ENCODE measurements at regions not wholly inside any gene's neighbourhood (a gene's known extent, or its start where the extent isn't known, plus 50 kb on each side); places are given as distances from the start of the nearest gene placed in this dataset.

DNA sequence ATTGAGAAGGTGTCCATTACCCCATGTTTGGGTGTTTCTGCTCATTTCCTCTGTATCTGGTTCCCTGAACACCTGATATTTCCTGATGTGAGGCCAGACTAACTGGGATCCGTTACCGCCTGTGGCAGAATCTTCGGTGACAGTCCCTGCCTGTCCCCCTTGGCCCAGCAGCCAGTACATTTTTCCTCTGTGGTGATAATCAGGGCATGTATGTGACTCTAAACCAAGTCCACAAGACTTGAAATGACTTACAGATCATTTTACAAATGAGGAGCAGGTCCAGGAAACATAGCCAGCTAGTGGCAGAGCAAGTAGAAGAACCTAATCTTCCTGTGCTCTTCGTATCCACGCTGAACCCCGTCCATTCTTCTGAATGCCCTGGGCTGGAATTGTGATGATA lies 143.5 kb upstream of the IPO9 start:
- DNase-seq (ENCODE audit: low read depth in 2 of 2) = no peak

- no peak for DNase-seq (ENCODE audit: low read depth in 2 of 2)
Measured at GRCh38 chr1:201686714-201687455, 142.1 kb upstream of the IPO9 start.

DNA sequence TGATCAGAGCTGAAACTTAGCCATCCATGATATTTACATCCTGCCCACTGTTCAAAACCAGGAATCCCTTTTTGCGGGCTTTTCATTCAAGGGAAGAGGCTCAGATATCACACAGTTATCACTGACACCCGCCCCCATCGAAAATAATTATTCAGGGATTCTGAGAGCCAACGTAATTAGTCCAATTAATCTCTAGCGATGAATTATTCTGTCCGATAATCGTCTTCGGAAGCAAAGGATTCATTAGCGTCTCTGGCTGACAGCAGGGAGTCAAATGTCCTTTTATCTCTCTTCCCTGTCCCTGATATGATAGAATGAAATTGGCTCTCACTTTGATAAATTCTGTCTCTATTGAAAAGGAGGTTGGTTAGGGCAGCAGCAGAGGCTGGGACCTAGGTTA lies 140.4 kb upstream of the IPO9 start:
- DNase-seq (ENCODE audit: low read depth in 2 of 2) = no peak

DNA sequence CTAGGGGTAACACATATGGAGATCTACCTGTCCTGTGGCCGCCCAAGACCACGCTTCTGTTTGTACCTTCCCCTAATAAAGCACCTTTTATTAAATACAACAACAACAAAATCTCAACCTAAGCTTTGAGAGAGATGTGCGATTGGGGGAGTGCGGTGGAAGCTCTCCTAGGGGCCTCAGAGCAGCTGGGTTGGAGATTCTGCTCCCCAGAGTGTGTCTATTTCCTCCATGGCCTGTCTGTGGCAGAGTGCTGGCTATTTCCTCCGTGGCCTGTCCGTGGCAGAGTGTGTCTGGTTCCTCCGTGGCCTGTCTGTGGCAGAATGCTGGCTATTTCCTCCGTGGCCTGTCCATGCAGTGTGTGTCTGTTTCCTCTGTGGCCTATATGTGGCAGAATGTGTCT lies 139.3 kb upstream of the IPO9 start:
- DNase-seq (ENCODE audit: low read depth in 2 of 2) = no peak

DNA sequence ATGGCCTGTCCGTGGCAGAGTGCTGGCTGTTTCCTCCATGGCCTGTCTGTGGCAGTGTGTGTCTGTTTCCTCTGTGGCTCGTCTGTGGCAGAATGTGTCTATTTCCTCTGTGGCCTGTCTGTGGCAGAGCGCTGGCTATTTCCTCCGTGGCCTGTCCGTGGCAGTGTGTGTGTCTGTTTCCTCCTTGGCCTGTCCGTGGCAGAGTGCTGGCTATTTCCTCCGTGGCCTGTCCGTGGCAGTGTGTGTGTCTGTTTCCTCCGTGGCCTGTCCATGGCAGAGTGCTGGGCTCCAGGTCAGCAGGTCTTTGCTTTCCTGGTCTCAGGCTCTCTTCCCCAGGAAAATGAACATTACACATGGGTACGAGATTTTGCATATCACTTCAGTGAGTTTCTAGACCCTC lies 138.4 kb upstream of the IPO9 start:
- DNase-seq (ENCODE audit: low read depth in 2 of 2) = no peak

DNA sequence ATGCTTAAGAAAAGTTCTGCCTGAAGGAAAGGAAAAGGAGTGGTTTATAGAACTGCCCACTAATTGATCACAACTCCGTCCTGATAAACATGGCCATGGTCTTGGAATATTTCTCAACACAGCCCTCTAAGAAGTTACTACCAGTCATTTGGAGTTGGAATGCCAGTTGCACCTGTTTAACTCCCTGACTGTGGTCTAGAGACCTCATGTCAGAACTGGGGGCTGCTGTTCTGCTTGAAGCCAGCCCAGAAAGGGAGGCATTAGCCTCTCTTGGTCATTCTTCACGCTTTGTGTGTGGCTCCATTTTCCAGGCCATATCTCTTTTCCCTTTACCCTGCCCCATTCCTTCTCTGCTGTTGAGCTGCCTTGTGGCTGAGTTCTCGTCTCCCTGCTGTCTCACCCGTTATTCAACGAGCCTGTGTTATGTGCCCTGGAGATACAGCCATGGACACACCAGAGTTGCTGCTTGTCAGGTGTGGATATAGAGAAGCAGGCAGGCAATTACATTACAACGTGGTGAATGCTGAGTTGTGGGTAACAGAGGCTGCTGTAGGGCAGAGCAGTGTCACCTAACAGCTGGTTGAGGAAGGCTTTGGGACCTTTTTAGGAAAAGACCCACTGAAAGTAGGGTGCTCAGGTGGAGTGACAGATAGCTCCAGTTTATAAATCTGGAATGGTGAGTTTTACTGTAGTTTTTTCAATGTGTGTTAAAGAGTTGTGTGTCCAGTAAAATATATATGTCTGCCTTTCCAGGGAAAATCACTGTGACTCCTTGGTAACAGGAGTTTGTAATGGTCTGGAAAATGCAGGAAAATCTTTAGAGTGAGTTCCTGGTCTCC lies 137.0 kb upstream of the IPO9 start:
- DNase-seq (ENCODE audit: low read depth in 2 of 2) = no peak

DNA sequence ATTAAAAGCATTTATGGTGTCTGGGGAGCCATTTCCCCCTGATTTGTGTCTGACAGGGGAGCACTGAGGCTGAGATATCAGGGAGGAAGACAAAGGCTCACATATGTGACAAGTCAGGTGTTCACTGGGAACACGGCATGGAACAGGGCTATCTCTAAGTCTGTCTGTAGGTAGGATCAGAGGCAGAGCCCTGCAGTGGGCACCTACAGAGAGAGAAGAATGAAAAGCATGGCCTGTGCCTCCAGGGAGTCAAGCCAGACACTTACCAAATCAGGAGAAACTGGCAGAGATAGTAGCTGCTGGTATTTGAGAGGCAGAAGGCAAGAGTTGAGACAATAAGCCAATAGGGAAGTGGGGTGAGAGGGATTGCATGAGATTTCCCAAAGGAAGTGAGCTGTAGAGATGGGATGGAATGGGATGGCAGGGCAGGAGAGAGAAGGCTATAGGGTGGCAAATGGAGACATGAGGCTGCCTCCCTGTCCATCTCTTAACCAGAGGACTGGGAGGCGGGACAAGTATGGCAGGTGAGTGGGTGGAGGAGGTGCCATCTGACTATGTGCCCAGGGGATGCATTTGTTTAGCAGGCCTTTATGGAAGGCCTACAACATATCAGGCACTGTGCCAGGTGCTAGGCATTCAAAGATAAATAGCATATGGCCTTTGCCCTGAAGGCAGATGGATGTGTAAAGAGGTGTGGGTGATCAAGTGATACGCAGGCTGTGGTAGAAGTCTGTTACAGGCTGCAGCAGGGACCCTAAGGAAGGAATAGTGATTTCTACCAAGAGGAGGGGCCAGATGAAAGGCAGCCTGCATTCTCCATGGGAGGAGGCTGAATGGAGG lies 136.2 kb upstream of the IPO9 start:
- DNase-seq (ENCODE audit: low read depth in 2 of 2) = no peak

DNA sequence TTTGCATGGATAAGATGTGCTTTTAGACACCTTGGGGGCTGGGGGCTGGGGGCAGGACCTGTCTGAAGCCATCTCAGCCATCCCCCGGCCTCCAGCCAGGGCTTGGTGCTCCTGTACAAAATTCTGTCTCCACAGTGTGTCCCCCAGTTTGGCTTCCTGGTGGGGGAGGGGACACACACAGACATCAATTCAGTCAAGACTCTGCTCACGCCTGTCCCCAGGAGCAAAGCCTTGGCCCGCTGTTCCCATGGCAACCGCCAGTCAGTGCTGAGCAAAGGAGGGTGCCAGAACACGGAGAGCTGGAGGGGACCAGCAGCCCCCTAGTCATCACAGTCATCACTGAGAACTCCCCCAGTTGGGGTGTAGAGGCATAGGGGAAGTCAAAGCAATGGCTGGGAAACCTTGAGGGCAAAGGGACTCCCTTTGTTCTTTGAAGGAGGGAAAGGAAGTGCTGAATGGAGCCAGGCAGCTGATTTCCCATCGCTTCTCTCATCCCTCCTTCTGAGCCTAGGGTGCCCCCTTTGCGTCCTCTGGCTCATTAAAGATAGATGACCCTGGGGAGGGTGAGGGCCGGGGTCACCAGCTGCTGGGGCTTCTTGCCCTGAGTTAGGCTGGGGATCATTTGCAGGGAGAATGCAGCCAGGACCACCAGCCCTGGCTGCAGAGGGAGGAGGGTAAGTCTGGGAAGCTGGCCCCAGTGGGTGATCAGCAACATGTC lies 134.9 kb upstream of the IPO9 start:
- DNase-seq (ENCODE audit: low read depth in 2 of 2) = no peak

DNA sequence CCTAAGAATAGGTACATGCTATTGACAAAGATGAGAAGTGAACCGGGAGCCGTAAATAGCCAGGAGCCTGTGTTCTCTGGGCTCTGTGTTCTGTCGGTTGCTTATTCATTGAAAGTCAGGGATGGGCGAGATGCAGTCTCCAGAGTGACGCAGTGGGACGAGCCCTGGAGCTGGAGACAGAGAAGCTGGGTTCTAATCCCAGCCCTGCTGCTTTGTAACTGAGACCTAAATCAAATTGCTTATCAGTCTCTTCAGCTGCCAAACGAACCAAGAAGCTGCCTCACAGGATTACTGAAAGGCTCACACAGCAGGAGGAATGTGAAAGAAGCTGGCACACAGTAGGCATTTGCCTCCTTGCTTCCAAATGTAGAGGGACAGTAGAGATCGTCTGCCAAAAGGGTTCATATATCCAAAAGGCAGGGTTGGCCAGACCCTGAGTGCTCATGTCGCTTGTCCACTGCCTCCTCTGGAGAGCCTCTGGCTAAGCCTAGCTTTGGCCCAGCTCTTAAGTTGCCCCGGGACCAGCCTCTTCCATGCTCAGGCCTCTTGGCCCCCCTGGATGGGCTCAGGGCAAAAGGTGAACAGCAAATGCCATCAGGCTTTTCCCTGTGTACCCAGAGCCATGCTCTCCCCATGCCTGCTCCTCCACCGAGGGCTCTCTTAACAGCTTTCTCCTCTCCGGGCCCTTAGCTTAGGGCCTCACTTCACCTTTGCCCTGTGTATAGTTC lies 134.2 kb upstream of the IPO9 start:
- no peak for DNase-seq (ENCODE audit: low read depth in 2 of 2)

DNA sequence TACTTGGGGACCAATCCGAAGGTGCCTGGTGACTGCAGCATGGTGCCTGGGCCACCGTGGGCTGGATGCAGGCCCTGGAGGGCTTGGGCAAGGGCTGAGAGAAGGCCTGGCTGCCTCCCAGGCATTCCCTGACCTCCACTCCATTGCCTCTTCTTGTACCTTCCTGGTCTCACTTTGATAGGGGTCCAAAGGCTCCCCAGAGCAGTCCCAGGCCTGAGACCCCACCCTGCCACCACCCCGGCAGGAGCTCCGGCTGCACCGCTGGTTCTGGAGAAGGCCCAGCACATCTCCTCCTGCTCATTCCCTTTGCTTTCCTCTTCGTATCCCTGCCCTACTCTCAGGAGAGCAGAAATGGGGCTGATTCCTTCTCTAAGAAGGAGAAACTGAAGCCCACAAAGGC lies 133.3 kb upstream of the IPO9 start:
- DNase-seq (ENCODE audit: low read depth in 2 of 2) = no peak

- no peak for DNase-seq (ENCODE audit: low read depth in 2 of 2)
Measured at GRCh38 chr1:201696217-201696761, 132.7 kb upstream of the IPO9 start.

GRCh38 chr1:201697174-201697573 lies 131.8 kb upstream of the IPO9 start:
- DNase-seq (ENCODE audit: low read depth in 2 of 2) = no peak

DNA sequence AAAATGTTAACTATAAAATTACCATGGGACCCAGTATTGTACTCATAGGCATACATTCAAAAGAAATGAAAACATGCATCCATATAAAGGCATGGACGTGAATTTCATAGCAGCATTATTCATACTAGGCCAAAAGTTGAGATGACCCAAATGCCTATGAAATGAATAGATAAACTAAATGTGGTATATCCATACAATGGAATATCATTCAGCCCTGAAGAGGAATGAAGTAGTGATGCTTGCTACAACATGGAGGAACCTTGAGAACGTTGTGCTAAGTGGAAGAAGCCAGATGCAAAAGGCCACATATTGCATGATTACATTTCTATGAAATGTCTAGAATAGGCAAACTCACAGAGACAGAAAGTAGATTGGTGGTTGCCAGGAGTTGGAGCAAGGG lies 127.1 kb upstream of the IPO9 start:
- no peak for DNase-seq (ENCODE audit: low read depth in 2 of 2)

GRCh38 chr1:201702936-201703335 lies 126.0 kb upstream of the IPO9 start:
- DNase-seq (ENCODE audit: low read depth in 2 of 2) = no peak

GRCh38 chr1:201703621-201704438 lies 125.1 kb upstream of the IPO9 start:
- DNase-seq (ENCODE audit: low read depth in 2 of 2) = peak; percentile 69 to 75

GRCh38 chr1:201704439-201704792 lies 124.5 kb upstream of the IPO9 start:
- DNase-seq (ENCODE audit: low read depth in 2 of 2) = no peak

DNA sequence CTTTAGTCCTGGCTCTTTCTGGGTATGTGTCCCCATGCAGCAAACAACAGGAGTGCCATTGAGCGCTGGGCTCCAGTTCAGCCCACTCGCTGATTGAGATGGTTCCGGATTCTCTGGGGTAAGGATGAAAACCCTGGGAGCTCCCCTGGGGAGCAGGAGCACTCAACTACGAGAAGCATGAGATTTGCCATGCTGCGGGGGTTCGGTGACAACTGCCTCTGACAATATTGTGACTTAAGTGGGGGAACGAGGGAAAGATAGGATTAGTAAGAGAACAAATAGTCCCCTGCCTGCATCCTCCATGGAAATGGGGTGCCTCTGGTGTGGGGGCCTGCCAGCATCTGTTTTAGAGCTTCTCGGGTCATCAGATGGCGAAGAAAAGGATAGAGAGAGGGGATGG lies 123.6 kb upstream of the IPO9 start:
- DNase-seq (ENCODE audit: low read depth in 2 of 2) = no peak

GRCh38 chr1:201706109-201706508 lies 122.8 kb upstream of the IPO9 start:
- DNase-seq (ENCODE audit: low read depth in 2 of 2) = no peak

DNA sequence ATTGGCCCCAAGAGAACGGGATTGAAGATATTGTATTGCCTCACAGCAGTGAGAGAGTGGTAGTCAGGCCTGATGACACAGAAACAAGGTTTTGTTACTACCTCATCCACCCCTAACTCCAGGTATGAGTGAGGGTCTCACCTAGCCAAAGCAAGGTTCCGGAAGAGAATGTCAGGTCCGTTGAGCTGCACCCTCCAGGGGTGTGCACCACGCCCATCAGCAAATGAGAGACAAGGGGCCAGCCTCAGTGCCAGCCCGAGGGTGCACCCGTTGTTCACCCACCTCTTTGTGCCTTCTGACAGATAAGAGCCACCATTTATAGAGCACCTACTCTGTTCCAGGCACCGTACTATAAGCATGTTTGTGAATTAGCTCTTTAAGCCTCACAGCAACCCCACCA lies 121.9 kb upstream of the IPO9 start:
- DNase-seq (ENCODE audit: low read depth in 2 of 2) = no peak

DNA sequence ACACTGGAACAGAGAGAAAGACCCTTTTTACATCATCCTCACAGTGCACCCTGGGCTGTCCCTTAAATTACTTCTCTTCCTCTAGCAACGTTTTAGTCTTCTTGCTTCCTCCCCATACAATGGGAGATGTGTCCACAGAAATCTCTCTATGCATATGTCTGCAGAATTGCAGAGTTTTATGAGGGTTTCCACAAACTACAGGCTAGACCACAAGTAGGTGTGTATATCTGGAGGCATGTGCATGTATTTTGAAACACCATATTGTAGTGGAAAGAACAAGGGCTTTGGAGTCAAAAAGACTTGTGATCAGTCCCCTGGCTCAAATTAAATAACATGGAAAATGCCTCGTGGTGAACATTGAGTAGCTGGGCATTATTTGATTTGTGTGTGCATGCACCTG lies 121.3 kb upstream of the IPO9 start:
- no peak for DNase-seq (ENCODE audit: low read depth in 2 of 2)

Measured in stimulated activated CD4-positive, alpha-beta T cell treated with anti-CD3 and anti-CD28 coated beads, Interleukin-4, amount 100 ng/mL, for 48 hours (primary cell).